CD14-positive monocyte (primary cell): ENCODE measurements at regions not wholly inside any gene's neighbourhood (a gene's known extent, or its start where the extent isn't known, plus 50 kb on each side); places are given as distances from the start of the nearest gene placed in this dataset.

Experiments
- DNase-seq, 3 donors: peaks; one replicate each; pipeline ENCODE4 v3.0.0-alpha.2; 2011 to 2022
- H2AFZ ChIP-seq: 2 replicates; pipeline ENCODE4 v1.6.0; 2012; ENCODE audit warnings: mild to moderate bottlenecking, low read depth, low read length, inconsistent platforms; ENCODE audit not compliant: insufficient read depth, poor library complexity, severe bottlenecking
- H3K27ac ChIP-seq, 2 donors: 1 replicate in 1 of 2; 2 replicates in 1 of 2; pipeline ENCODE4 v1.5.1; 2012 to 2013; ENCODE audit warnings: low read length in 2 of 2, control low read depth in 1 of 2, inconsistent platforms in 1 of 2, low read depth in 1 of 2, mild to moderate bottlenecking in 1 of 2
- H3K27me3 ChIP-seq, 2 donors: one replicate each; pipeline versions ENCODE4 v1.6.0 to v1.6.1; 2011 to 2013; ENCODE audit warnings: low read length in 2 of 2; ENCODE audit not compliant: control insufficient read depth in 2 of 2, insufficient read depth in 2 of 2
- H3K36me3 ChIP-seq, 2 donors: replicated peaks in 1 of 2; 1 replicate in 1 of 2; 2 replicates in 1 of 2; pipeline versions ENCODE4 v1.5.1 to v1.6.1; 2012 to 2013; ENCODE audit warnings: low read length in 2 of 2, control low read depth in 1 of 2, inconsistent platforms in 1 of 2, mild to moderate bottlenecking in 1 of 2; ENCODE audit not compliant: insufficient read depth in 2 of 2, control insufficient read depth in 1 of 2
- H3K4me1 ChIP-seq, 2 donors: 1 replicate in 1 of 2; 2 replicates in 1 of 2; pipeline versions ENCODE4 v1.5.1 to v1.6.1; 2012 to 2013; ENCODE audit warnings: low read length in 2 of 2, control low read depth in 1 of 2, inconsistent platforms in 1 of 2, mild to moderate bottlenecking in 1 of 2, moderate library complexity in 1 of 2; ENCODE audit not compliant: insufficient read depth in 2 of 2, control insufficient read depth in 1 of 2
- H3K4me2 ChIP-seq: replicated peaks from 2 replicates; pipeline ENCODE3; 2012; ENCODE audit warnings: low read length, moderate library complexity, mild to moderate bottlenecking; ENCODE audit not compliant: poor library complexity, severe bottlenecking; ENCODE audit errors: extremely low read depth
- H3K4me3 ChIP-seq, 3 experiments: fragments of 200-600 bp in 1 of 3; sonication (generic) in 1 of 3; replicated peaks in 1 of 3; 1 replicate in 2 of 3; 2 replicates in 1 of 3; pipeline ENCODE4 v1.5.1; 2011 to 2013; ENCODE audit warnings: low read length in 3 of 3, mild to moderate bottlenecking in 3 of 3, control low read depth in 2 of 3, low read depth in 2 of 3, inconsistent platforms in 1 of 3, moderate library complexity in 1 of 3
- H3K79me2 ChIP-seq: 2 replicates; pipeline ENCODE4 v1.6.0; 2012; ENCODE audit warnings: mild to moderate bottlenecking, control low read depth, inconsistent platforms, low read length, moderate library complexity; ENCODE audit not compliant: insufficient read depth
- H3K9ac ChIP-seq: 2 replicates; pipeline ENCODE4 v1.6.0; 2017; ENCODE audit warnings: low read length, mild to moderate bottlenecking; ENCODE audit not compliant: insufficient read depth, poor library complexity, severe bottlenecking
- H3K9me3 ChIP-seq, 2 donors: replicated peaks in 1 of 2; 1 replicate in 1 of 2; 2 replicates in 1 of 2; pipeline versions ENCODE4 v1.5.1 to v1.6.1; 2012 to 2013; ENCODE audit warnings: low read length in 2 of 2, control low read depth in 1 of 2; ENCODE audit not compliant: control insufficient read depth in 1 of 2, insufficient read depth in 1 of 2
- H4K20me1 ChIP-seq: 2 replicates; pipeline ENCODE4 v1.6.0; 2012; ENCODE audit warnings: mild to moderate bottlenecking, low read length, control low read depth, moderate library complexity; ENCODE audit not compliant: insufficient read depth
- H3K27ac Mint-ChIP-seq, 7 donors: one replicate each; pipeline ENCODE4 v1.8.0; 2020; ENCODE audit warnings: mild to moderate bottlenecking in 7 of 7, mixed read lengths in 7 of 7, moderate library complexity in 6 of 7, inconsistent platforms in 2 of 7
- H3K27me3 Mint-ChIP-seq, 3 donors: one replicate each; pipeline ENCODE4 v1.8.0; 2021 to 2022; ENCODE audit warnings: low read depth in 3 of 3, mild to moderate bottlenecking in 3 of 3, mixed read lengths in 3 of 3, moderate library complexity in 3 of 3, inconsistent platforms in 1 of 3
- H3K36me3 Mint-ChIP-seq, 2 donors: one replicate each; pipeline ENCODE4 v1.8.0; 2020; ENCODE audit warnings: mixed read lengths in 2 of 2, inconsistent platforms in 1 of 2, mild to moderate bottlenecking in 1 of 2
- H3K4me1 Mint-ChIP-seq: one replicate; pipeline ENCODE4 v1.8.0; 2020; ENCODE audit warnings: mild to moderate bottlenecking, mixed read lengths
- H3K4me3 Mint-ChIP-seq, 2 donors: one replicate each; pipeline ENCODE4 v1.8.0; 2020; ENCODE audit warnings: mild to moderate bottlenecking in 2 of 2, mixed read lengths in 2 of 2, moderate library complexity in 1 of 2
- H3K9me3 Mint-ChIP-seq, 7 donors: one replicate each; pipeline ENCODE4 v1.8.0; 2020 to 2022; ENCODE audit warnings: mixed read lengths in 7 of 7, mild to moderate bottlenecking in 6 of 7, moderate library complexity in 6 of 7, inconsistent platforms in 2 of 7
- WGBS: methylation state at CpG from one replicate; pipeline ENCODE4 v1.1.5; 2013; ENCODE audit warnings: missing lambda C conversion rate; ENCODE audit not compliant: insufficient coverage; 5-methylcytosine and 5-hydroxymethylcytosine counted together
- intact Hi-C, 2 donors: fragments of 100-400 bp; cut with micrococcal nuclease; formaldehyde crosslinking; loops; one replicate each; pipeline versions ENCODE4 v1.15.0 to v1.15.1; 2023
- TF ChIP-seq, protein P1 (sequence below): fragments of 200-600 bp; IDR thresholded peaks from one replicate; pipeline ENCODE4 v1.8.0; 2022; ENCODE audit warnings: antibody characterized with exemption, mild to moderate bottlenecking

DNA sequence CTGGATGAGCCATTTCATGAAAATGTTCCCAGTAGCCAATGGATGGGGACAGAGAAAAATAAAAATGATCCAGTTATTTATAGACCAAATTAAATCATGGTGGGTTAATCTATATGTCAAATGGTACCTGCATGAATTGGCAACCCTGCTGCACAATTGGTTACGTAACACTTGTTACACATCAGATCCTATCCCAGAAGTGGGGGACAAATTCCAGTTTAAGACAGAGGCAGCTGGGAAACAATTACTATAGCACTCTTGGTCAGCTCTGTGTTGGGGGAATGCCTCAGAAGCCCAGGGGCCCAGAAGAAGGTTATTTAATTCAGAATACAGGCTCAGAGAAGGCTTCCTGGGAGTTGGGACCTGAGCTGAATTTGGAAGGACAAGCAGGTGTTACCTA is 81.1 kb upstream of the FLT1 start:
- Mint-ChIP-seq H3K9me3 (peaks cover 0 to 8% (median 1%) of the 10 kb centered on the region in 7 donors), H3K36me3 (no peaks in the 10 kb centered on the region), H3K27ac (peak overlapping the region in 2 of 7 donors; percentile 41 to 84), H3K4me1 (peaks cover 35% of the 10 kb centered on the region), H3K4me3 (no peak overlapping the region), H3K27me3 (peaks cover 6 to 16% (median 12%) of the 10 kb centered on the region in 3 donors)
- H2AFZ ChIP-seq: no peak overlapping the region
- DNase-seq: no peak
- no peak overlapping the region for H3K4me2 ChIP-seq
- no peaks in the 10 kb centered on the region for H3K36me3 ChIP-seq
- H3K79me2 ChIP-seq: no peaks in the 10 kb centered on the region
- H3K27ac ChIP-seq: no peak overlapping the region
- H3K4me3 ChIP-seq: no peak overlapping the region
- intact Hi-C loops: loop anchor here in 1 of 2 donors (10.0 kb wide), 1 partner anchor 101 kb away; no protein-coding TSS in a partner anchor
- no peak overlapping the region for H3K9ac ChIP-seq
- H3K9me3 ChIP-seq: no peaks in the 10 kb centered on the region
- WGBS: no CpG with 5 or more reads among the region's 1 CpG
- peaks cover 0 to 3% of the 10 kb centered on the region in 2 donors for H3K27me3 ChIP-seq
- TF ChIP-seq, protein P1, sequence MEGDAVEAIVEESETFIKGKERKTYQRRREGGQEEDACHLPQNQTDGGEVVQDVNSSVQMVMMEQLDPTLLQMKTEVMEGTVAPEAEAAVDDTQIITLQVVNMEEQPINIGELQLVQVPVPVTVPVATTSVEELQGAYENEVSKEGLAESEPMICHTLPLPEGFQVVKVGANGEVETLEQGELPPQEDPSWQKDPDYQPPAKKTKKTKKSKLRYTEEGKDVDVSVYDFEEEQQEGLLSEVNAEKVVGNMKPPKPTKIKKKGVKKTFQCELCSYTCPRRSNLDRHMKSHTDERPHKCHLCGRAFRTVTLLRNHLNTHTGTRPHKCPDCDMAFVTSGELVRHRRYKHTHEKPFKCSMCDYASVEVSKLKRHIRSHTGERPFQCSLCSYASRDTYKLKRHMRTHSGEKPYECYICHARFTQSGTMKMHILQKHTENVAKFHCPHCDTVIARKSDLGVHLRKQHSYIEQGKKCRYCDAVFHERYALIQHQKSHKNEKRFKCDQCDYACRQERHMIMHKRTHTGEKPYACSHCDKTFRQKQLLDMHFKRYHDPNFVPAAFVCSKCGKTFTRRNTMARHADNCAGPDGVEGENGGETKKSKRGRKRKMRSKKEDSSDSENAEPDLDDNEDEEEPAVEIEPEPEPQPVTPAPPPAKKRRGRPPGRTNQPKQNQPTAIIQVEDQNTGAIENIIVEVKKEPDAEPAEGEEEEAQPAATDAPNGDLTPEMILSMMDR: no peak
- peaks cover 27 to 36% of the 10 kb centered on the region in 2 donors for H3K4me1 ChIP-seq
- no peaks in the 10 kb centered on the region for H4K20me1 ChIP-seq

DNA sequence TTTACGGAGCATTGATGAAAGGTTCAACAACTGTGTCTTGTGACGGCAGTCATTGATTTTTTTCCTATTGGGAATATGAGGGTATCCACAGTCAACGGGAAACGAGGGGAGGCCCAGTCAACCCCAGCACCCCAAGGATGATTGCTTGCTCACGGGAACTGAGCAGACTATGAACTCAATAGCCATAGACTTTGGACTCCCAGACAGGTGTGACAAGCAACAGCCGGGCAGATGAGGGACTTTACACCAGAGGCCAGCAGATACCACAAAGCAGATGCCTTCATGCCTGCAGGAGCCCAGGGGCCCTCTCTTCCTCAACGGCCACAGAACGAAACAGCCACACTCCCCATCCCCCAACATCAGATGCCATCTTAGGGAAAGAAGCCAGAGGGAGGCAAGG is 80.3 kb upstream of the FLT1 start:
- peaks cover 6 to 21% (median 12%) of the 10 kb centered on the region in 3 donors for H3K27me3 Mint-ChIP-seq
- H3K4me1 Mint-ChIP-seq: peaks cover 43% of the 10 kb centered on the region
- Histone ChIP-seq H3K9ac (no peak overlapping the region), H4K20me1 (no peaks in the 10 kb centered on the region), H3K36me3 (no peaks in the 10 kb centered on the region), H3K79me2 (no peaks in the 10 kb centered on the region), H3K27me3 (peaks cover 0 to 3% of the 10 kb centered on the region in 2 donors), H3K4me2 (peak overlapping the region; percentile 12), H3K4me3 (no peak overlapping the region), H3K4me1 (peaks cover 36 to 45% of the 10 kb centered on the region in 2 donors), H3K9me3 (no peaks in the 10 kb centered on the region), H3K27ac (peak overlapping the region; percentile 79 to 93), H2AFZ (no peak overlapping the region)
- peaks cover 0 to 6% (median 1%) of the 10 kb centered on the region in 7 donors for H3K9me3 Mint-ChIP-seq
- TF ChIP-seq, protein P1: no peak
- intact Hi-C loops: loop anchor here (2.0 to 10.0 kb wide), 2 partner anchors 100 to 104 kb away; no protein-coding TSS in a partner anchor
- H3K4me3 Mint-ChIP-seq: no peak overlapping the region
- 91% methylated on average over 4 of the region's 8 CpGs for WGBS
- DNase-seq: no peak
- no peaks in the 10 kb centered on the region for H3K36me3 Mint-ChIP-seq
- H3K27ac Mint-ChIP-seq: peak overlapping the region; percentile 98 to 100 (median 100)
